ENCODE measurements at regions not wholly inside any gene's neighbourhood (a gene's known extent, or its start where the extent isn't known, plus 50 kb on each side); places are given as distances from the start of the nearest gene placed in this dataset.
"Not testable (repeated sequence)": the region's sequence is repeated elsewhere in the genome, so short reads cannot be mapped to it uniquely, and the experiment has no call there.

DNA sequence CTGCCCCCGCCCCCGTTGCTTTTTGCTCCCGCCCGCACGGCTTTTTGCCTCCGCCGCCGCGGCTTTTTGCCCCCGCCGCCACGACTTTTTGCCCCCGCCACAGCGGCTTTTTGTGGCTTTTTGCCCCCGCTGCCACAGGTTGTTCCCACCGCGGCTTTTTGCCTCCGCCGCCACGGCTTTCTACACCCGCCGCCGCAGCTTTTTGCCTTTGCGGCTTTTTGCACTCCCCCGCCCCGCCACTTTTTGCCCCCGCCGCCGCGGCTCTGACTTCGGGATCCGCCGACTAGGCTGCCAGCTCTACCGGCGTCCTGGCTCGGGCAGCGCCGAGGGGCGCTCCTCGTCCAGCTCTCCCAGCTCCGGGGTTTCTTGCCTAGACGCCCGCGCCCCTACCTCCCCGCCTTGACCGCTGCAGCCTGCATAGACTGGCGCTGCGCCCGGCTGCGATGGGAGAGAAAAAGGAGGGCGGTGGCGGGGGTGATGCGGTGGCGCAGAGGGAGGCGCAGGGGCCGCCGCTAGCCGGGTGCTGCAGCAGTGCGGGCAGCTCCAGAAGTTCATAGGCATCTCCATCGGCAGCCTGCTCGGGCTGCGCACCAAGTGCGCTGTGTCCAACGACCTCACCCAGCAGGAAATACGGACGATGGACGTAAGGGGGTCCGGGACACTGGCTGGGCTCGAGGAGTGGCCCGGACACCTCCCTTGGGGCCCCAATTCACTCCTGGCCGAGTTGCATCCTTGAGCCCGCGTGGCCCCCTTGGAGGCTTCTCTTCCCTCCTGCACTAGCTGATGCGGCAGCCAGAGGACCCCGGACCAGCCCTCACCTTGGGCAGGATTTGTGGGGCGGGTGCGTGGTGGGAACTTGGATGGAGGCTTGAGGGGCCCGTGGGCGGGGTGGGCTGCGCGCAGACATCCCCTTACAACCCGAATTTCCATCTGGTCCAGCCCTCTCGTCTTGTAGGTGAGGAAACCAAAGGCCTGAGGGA is 555.7 kb downstream of the TP53TG3F start:
- intact Hi-C loops (cut with micrococcal nuclease; ENCODE audit: unreplicated experiment); DNase-seq; H4K20me1 ChIP-seq (ENCODE audit: insufficient read depth); H3F3A ChIP-seq (ENCODE audit: insufficient read depth, low read depth); H3K27me3 ChIP-seq (ENCODE audit: insufficient read depth, low read depth); H3K4me1 ChIP-seq (replicated peaks; ENCODE audit: insufficient read depth); H3K4me2 ChIP-seq; H3K27ac ChIP-seq; BruUV-seq (replicated peaks); H3K79me2 ChIP-seq (ENCODE audit: low read depth); CTCF ChIA-PET; H3K9me3 ChIP-seq (ENCODE audit: insufficient read depth, low read depth); POLR2A ChIA-PET (ENCODE audit: unreplicated experiment); H3K9me2 ChIP-seq (ENCODE audit: insufficient read depth); H2AFZ ChIP-seq; H3K36me3 ChIP-seq (ENCODE audit: low read depth); H3K4me3 ChIP-seq: not testable (repeated sequence)

DNA sequence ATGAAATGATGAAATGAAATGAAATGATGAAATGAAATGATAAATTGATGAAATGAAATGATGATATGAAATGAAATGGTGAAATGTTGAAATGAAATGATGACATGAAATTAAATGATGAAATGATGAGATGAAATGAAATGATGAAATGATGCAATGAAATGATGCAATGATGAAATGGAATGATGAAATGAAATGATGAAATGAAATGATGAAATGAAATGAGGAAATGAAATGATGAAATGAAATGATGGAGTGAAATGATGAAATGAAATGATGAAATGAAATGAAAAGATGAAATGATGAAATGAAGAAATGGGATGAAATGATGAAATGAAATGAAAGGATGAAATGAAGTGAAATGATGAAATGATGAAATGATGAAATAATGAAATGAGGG is 558.9 kb downstream of the TP53TG3F start:
- intact Hi-C loops (cut with micrococcal nuclease; ENCODE audit: unreplicated experiment); POLR2A ChIA-PET (ENCODE audit: unreplicated experiment): not testable (repeated sequence)

DNA sequence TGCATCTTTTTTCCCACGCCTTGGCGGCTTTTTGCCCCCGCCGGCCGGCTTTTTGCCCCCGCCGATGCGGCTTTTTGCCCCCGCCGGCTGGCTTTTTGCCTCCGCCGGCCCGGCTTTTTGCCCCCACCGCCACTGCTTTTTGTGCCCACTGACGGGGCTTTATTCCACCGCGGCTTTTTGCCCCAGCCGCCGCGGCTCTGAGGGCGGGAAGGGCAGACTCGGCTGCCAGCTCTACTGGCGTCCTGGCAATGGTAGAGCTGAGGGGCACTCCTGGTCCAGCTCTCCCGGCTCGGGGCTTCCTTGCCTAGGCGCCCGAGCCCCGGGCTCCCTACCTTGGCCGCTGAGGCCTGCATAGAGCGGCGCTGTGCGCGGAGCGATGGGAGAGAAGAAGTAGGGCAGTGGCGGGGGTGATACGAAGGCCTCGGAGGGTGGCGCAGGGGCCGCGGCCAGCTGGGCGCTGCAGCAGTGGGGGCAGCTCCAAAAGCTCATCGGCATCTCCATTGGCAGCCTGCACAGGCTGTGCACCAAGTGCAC is 591.4 kb downstream of the TP53TG3F start:
- no peaks in the 10 kb centered on the region for H3K27me3 ChIP-seq (ENCODE audit: insufficient read depth, low read depth)
- no peaks in the 10 kb centered on the region for H3K4me1 ChIP-seq (replicated peaks; ENCODE audit: insufficient read depth)
- no peaks in the 10 kb centered on the region for H3K9me2 ChIP-seq (ENCODE audit: insufficient read depth)
- POLR2A ChIA-PET (ENCODE audit: unreplicated experiment): no interaction called here
- H3K79me2 ChIP-seq (ENCODE audit: low read depth): no peaks in the 10 kb centered on the region
- no peaks in the 10 kb centered on the region for H3K36me3 ChIP-seq (ENCODE audit: low read depth)
- H3K4me3 ChIP-seq: no peak overlapping the region
- intact Hi-C loops (cut with micrococcal nuclease; ENCODE audit: unreplicated experiment): no loop called here
- TF ChIP-seq, protein P1, sequence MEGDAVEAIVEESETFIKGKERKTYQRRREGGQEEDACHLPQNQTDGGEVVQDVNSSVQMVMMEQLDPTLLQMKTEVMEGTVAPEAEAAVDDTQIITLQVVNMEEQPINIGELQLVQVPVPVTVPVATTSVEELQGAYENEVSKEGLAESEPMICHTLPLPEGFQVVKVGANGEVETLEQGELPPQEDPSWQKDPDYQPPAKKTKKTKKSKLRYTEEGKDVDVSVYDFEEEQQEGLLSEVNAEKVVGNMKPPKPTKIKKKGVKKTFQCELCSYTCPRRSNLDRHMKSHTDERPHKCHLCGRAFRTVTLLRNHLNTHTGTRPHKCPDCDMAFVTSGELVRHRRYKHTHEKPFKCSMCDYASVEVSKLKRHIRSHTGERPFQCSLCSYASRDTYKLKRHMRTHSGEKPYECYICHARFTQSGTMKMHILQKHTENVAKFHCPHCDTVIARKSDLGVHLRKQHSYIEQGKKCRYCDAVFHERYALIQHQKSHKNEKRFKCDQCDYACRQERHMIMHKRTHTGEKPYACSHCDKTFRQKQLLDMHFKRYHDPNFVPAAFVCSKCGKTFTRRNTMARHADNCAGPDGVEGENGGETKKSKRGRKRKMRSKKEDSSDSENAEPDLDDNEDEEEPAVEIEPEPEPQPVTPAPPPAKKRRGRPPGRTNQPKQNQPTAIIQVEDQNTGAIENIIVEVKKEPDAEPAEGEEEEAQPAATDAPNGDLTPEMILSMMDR (conservative IDR thresholded peaks at IDR 0.05): no peak
- TF ChIP-seq EZH2 (IDR thresholded peaks at IDR 0.05; ENCODE audit: low read depth): no peak
- H4K20me1 ChIP-seq (ENCODE audit: insufficient read depth): no peaks in the 10 kb centered on the region
- no peak overlapping the region for H3K4me2 ChIP-seq
- CTCF ChIA-PET: no interaction called here
- H3K27ac ChIP-seq: no peak overlapping the region
- no peaks in the 10 kb centered on the region for H3K9me3 ChIP-seq (ENCODE audit: insufficient read depth, low read depth)
- DNase-seq: no peak
- H3F3A ChIP-seq (ENCODE audit: insufficient read depth, low read depth): no peaks in the 10 kb centered on the region
- no TSS peak for BruUV-seq (replicated peaks)
- no peak overlapping the region for H2AFZ ChIP-seq

More for the DNA sequence above, 558.9 kb downstream of the TP53TG3F start:
- H4K20me1 ChIP-seq (ENCODE audit: insufficient read depth); H3F3A ChIP-seq (ENCODE audit: insufficient read depth, low read depth); CTCF ChIA-PET; H3K4me1 ChIP-seq (replicated peaks; ENCODE audit: insufficient read depth); H3K79me2 ChIP-seq (ENCODE audit: low read depth); H3K27ac ChIP-seq; H3K9me3 ChIP-seq (ENCODE audit: insufficient read depth, low read depth); BruUV-seq (replicated peaks); H2AFZ ChIP-seq; DNase-seq; H3K4me3 ChIP-seq; H3K4me2 ChIP-seq; H3K36me3 ChIP-seq (ENCODE audit: low read depth); H3K27me3 ChIP-seq (ENCODE audit: insufficient read depth, low read depth); H3K9me2 ChIP-seq (ENCODE audit: insufficient read depth): not testable (repeated sequence)

DNA sequence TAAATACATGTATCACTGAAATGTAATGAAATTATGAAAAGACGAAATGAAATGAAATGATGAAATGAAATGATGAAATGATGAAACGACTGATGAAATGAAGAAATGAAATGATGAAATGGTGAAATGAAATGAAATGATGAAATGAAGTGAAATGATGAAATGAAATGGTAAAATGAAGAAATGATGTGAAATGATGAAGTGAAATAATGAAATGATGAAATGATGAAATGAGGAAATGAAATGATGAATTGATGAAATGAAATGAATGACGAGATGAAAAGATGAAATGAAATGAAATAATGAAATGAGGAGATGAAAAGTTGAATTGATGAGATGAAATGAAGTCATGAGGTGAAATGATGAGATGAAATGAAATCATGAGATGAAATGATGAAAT is 594.7 kb downstream of the TP53TG3F start:
- Histone ChIP-seq H3K4me3 (no peak overlapping the region), H4K20me1 (ENCODE audit: insufficient read depth) (no peaks in the 10 kb centered on the region), H3K27ac (no peak overlapping the region), H3K4me1 (replicated peaks; ENCODE audit: insufficient read depth) (no peaks in the 10 kb centered on the region), H3K27me3 (ENCODE audit: insufficient read depth, low read depth) (no peaks in the 10 kb centered on the region), H3K79me2 (ENCODE audit: low read depth) (no peaks in the 10 kb centered on the region), H3F3A (ENCODE audit: insufficient read depth, low read depth) (no peaks in the 10 kb centered on the region), H2AFZ (no peak overlapping the region), H3K36me3 (ENCODE audit: low read depth) (no peaks in the 10 kb centered on the region), H3K4me2 (no peak overlapping the region), H3K9me3 (ENCODE audit: insufficient read depth, low read depth) (no peaks in the 10 kb centered on the region), H3K9me2 (ENCODE audit: insufficient read depth) (no peaks in the 10 kb centered on the region)
- CTCF ChIA-PET: no interaction called here
- TF ChIP-seq, protein P1 (conservative IDR thresholded peaks at IDR 0.05): no peak
- TF ChIP-seq EZH2 (IDR thresholded peaks at IDR 0.05; ENCODE audit: low read depth): no peak
- BruUV-seq (replicated peaks): no TSS peak
- POLR2A ChIA-PET (ENCODE audit: unreplicated experiment): no interaction called here
- no peak for DNase-seq
- intact Hi-C loops (cut with micrococcal nuclease; ENCODE audit: unreplicated experiment): no loop called here
